Activated naive CD8-positive, alpha-beta T cell treated with anti-CD3 and anti-CD28 coated beads, Interleukin-2, amount 10 ng/mL, durations not matched to agents 7 days and 5 days (primary cell): ENCODE measurements at regions not wholly inside any gene's neighbourhood (a gene's known extent, or its start where the extent isn't known, plus 50 kb on each side); places are given as distances from the start of the nearest gene placed in this dataset.

ENCODE experiments used
- ATAC-seq: fragments of 150-1000 bp; cut with Tn5 transposase; one replicate; pipeline ENCODE4 v1.10.0; 2021; ENCODE audit warnings: low read depth, moderate library complexity
- POLR2A ChIA-PET: fragments of 350-600 bp; sonication (Branson Sonifier 250); formaldehyde crosslinking; loops from one replicate; lab custom pipeline; 2021; ENCODE audit warnings: antibody characterized with exemption; lab: Charles Lee
- DNase-seq: peaks from one replicate; pipeline ENCODE4 v3.0.0; 2021
- H3K27ac Mint-ChIP-seq: one replicate; pipeline ENCODE4 v1.8.0; 2022; ENCODE audit warnings: mild to moderate bottlenecking, mixed read lengths
- H3K27me3 Mint-ChIP-seq: one replicate; pipeline ENCODE4 v1.8.0; 2022; ENCODE audit warnings: mild to moderate bottlenecking, moderate library complexity, mixed read lengths
- H3K36me3 Mint-ChIP-seq: one replicate; pipeline ENCODE4 v1.8.0; 2021; ENCODE audit warnings: mild to moderate bottlenecking, mixed read lengths
- H3K4me1 Mint-ChIP-seq: one replicate; pipeline ENCODE4 v1.8.0; 2021; ENCODE audit warnings: mixed read lengths
- H3K4me3 Mint-ChIP-seq: one replicate; pipeline ENCODE4 v1.8.0; 2022; ENCODE audit warnings: mild to moderate bottlenecking, moderate library complexity, mixed read lengths
- H3K9me3 Mint-ChIP-seq: one replicate; pipeline ENCODE4 v1.8.0; 2021; ENCODE audit warnings: mixed read lengths

- H3K4me1 Mint-ChIP-seq: no peaks in the 10 kb centered on the region
- peaks cover 11% of the 10 kb centered on the region for H3K27me3 Mint-ChIP-seq
- ATAC-seq (no peak), DNase-seq (no peak)
- no peak overlapping the region for H3K4me3 Mint-ChIP-seq
- no peak overlapping the region for H3K27ac Mint-ChIP-seq
- H3K36me3 Mint-ChIP-seq: no peaks in the 10 kb centered on the region
- POLR2A ChIA-PET: no interaction called here
- H3K9me3 Mint-ChIP-seq: no peaks in the 10 kb centered on the region
Observed at GRCh38 chr22:27171212-27171611, 513.8 kb downstream of the MIAT start.

- Mint-ChIP-seq H3K36me3 (no peaks in the 10 kb centered on the region), H3K4me1 (no peaks in the 10 kb centered on the region), H3K27ac (no peak overlapping the region), H3K27me3 (peaks cover 11% of the 10 kb centered on the region), H3K9me3 (no peaks in the 10 kb centered on the region), H3K4me3 (no peak overlapping the region)
- DNase-seq (no peak), ATAC-seq (no peak)
- POLR2A ChIA-PET: no interaction called here
Observed at GRCh38 chr22:27173530-27173929, 516.1 kb downstream of the MIAT start.

GRCh38 chr22:27175021-27175838, 517.8 kb downstream of the MIAT start:
- POLR2A ChIA-PET: no interaction called here
- Mint-ChIP-seq H3K27me3 (peaks cover 11% of the 10 kb centered on the region), H3K4me3 (no peak overlapping the region), H3K4me1 (no peaks in the 10 kb centered on the region), H3K36me3 (no peaks in the 10 kb centered on the region), H3K9me3 (no peaks in the 10 kb centered on the region), H3K27ac (no peak overlapping the region)
- ATAC-seq (no peak), DNase-seq (no peak)

- ATAC-seq (no peak), DNase-seq (no peak)
- no peaks in the 10 kb centered on the region for H3K4me1 Mint-ChIP-seq
- H3K36me3 Mint-ChIP-seq: no peaks in the 10 kb centered on the region
- no peak overlapping the region for H3K27ac Mint-ChIP-seq
- POLR2A ChIA-PET: no interaction called here
- peaks cover 11% of the 10 kb centered on the region for H3K27me3 Mint-ChIP-seq
- no peaks in the 10 kb centered on the region for H3K9me3 Mint-ChIP-seq
- no peak overlapping the region for H3K4me3 Mint-ChIP-seq
Observed at GRCh38 chr22:27175974-27176373, 518.6 kb downstream of the MIAT start.

- Mint-ChIP-seq H3K36me3 (no peaks in the 10 kb centered on the region), H3K4me1 (no peaks in the 10 kb centered on the region), H3K27ac (no peak overlapping the region), H3K4me3 (no peak overlapping the region), H3K9me3 (no peaks in the 10 kb centered on the region), H3K27me3 (peaks cover 6% of the 10 kb centered on the region)
- DNase-seq (no peak), ATAC-seq (no peak)
- POLR2A ChIA-PET: no interaction called here
Observed at GRCh38 chr22:27179161-27179560, 521.8 kb downstream of the MIAT start.

GRCh38 chr22:27181537-27181936, 524.1 kb downstream of the MIAT start:
- POLR2A ChIA-PET: no interaction called here
- ATAC-seq (no peak), DNase-seq (no peak)
- H3K4me3 Mint-ChIP-seq: no peak overlapping the region
- H3K27me3 Mint-ChIP-seq: no peaks in the 10 kb centered on the region
- no peaks in the 10 kb centered on the region for H3K9me3 Mint-ChIP-seq
- no peaks in the 10 kb centered on the region for H3K36me3 Mint-ChIP-seq
- H3K4me1 Mint-ChIP-seq: no peaks in the 10 kb centered on the region
- no peak overlapping the region for H3K27ac Mint-ChIP-seq

- POLR2A ChIA-PET: no interaction called here
Observed at GRCh38 chr22:27183474-27183873, 526.1 kb downstream of the MIAT start.

GRCh38 chr22:27185099-27185709, 527.8 kb downstream of the MIAT start:
- Mint-ChIP-seq H3K36me3 (no peaks in the 10 kb centered on the region), H3K27me3 (no peaks in the 10 kb centered on the region), H3K27ac (no peak overlapping the region), H3K4me3 (no peak overlapping the region), H3K4me1 (no peaks in the 10 kb centered on the region), H3K9me3 (no peaks in the 10 kb centered on the region)
- DNase-seq (no peak), ATAC-seq (no peak)
- POLR2A ChIA-PET: no interaction called here

More at GRCh38 chr22:27183474-27183873, 526.1 kb downstream of the MIAT start:
- Mint-ChIP-seq H3K4me3 (no peak overlapping the region), H3K36me3 (no peaks in the 10 kb centered on the region), H3K27ac (no peak overlapping the region), H3K9me3 (no peaks in the 10 kb centered on the region), H3K4me1 (no peaks in the 10 kb centered on the region), H3K27me3 (no peaks in the 10 kb centered on the region)
- no peak for DNase-seq
- no peak for ATAC-seq

- Mint-ChIP-seq H3K4me1 (no peaks in the 10 kb centered on the region), H3K27me3 (no peaks in the 10 kb centered on the region), H3K4me3 (no peak overlapping the region), H3K36me3 (no peaks in the 10 kb centered on the region), H3K9me3 (no peaks in the 10 kb centered on the region), H3K27ac (no peak overlapping the region)
- no peak for ATAC-seq
- POLR2A ChIA-PET: no interaction called here
- no peak for DNase-seq
Observed at GRCh38 chr22:27185760-27186302, 528.4 kb downstream of the MIAT start.

GRCh38 chr22:27186643-27187042, 529.3 kb downstream of the MIAT start:
- Mint-ChIP-seq H3K36me3 (no peaks in the 10 kb centered on the region), H3K4me1 (no peaks in the 10 kb centered on the region), H3K27ac (no peak overlapping the region), H3K27me3 (no peaks in the 10 kb centered on the region), H3K4me3 (no peak overlapping the region), H3K9me3 (no peaks in the 10 kb centered on the region)
- ATAC-seq (no peak), DNase-seq (no peak)
- POLR2A ChIA-PET: no interaction called here

GRCh38 chr22:27192135-27192829, 534.9 kb downstream of the MIAT start:
- Mint-ChIP-seq H3K27ac (no peak overlapping the region), H3K4me3 (no peak overlapping the region)

GRCh38 chr22:27193215-27193614, 535.8 kb downstream of the MIAT start:
- Mint-ChIP-seq H3K9me3 (no peaks in the 10 kb centered on the region), H3K4me1 (no peaks in the 10 kb centered on the region), H3K27me3 (no peaks in the 10 kb centered on the region), H3K4me3 (no peak overlapping the region), H3K27ac (no peak overlapping the region), H3K36me3 (no peaks in the 10 kb centered on the region)
- POLR2A ChIA-PET: no interaction called here
- no peak for ATAC-seq
- DNase-seq: no peak

More at GRCh38 chr22:27192135-27192829, 534.9 kb downstream of the MIAT start:
- ATAC-seq (no peak), DNase-seq (no peak)
- no peaks in the 10 kb centered on the region for H3K4me1 Mint-ChIP-seq
- H3K36me3 Mint-ChIP-seq: no peaks in the 10 kb centered on the region
- H3K27me3 Mint-ChIP-seq: no peaks in the 10 kb centered on the region
- H3K9me3 Mint-ChIP-seq: no peaks in the 10 kb centered on the region
- POLR2A ChIA-PET: no interaction called here

- Mint-ChIP-seq H3K27me3 (no peaks in the 10 kb centered on the region), H3K9me3 (no peaks in the 10 kb centered on the region), H3K4me1 (no peaks in the 10 kb centered on the region), H3K36me3 (no peaks in the 10 kb centered on the region), H3K27ac (no peak overlapping the region), H3K4me3 (no peak overlapping the region)
- ATAC-seq (no peak), DNase-seq (no peak)
- POLR2A ChIA-PET: no interaction called here
Observed at GRCh38 chr22:27193636-27194035, 536.2 kb downstream of the MIAT start.
